ENCODE measurements at regions not wholly inside any gene's neighbourhood (a gene's known extent, or its start where the extent isn't known, plus 50 kb on each side); places are given as distances from the start of the nearest gene placed in this dataset.

DNA sequence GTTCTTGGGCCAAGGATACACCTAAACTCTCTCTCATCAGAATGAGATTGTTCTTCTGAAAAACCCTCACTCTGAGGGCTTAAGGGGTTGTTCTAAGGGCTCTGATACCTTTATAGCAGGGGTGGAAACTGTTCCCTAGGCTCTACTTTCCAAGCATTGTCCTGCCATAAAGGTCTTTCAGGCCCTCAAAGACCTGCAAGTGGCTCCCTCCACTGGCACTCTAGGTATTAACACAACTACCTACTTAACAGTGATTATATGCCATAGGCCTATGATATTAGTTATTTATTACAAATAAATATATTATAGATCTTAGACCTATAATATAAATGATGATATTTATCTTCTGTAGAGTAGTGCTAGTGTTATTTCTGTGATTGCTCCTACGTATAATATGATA is 473.7 kb upstream of the RPS6KA3 start:
- TF ChIP-seq, protein P1, sequence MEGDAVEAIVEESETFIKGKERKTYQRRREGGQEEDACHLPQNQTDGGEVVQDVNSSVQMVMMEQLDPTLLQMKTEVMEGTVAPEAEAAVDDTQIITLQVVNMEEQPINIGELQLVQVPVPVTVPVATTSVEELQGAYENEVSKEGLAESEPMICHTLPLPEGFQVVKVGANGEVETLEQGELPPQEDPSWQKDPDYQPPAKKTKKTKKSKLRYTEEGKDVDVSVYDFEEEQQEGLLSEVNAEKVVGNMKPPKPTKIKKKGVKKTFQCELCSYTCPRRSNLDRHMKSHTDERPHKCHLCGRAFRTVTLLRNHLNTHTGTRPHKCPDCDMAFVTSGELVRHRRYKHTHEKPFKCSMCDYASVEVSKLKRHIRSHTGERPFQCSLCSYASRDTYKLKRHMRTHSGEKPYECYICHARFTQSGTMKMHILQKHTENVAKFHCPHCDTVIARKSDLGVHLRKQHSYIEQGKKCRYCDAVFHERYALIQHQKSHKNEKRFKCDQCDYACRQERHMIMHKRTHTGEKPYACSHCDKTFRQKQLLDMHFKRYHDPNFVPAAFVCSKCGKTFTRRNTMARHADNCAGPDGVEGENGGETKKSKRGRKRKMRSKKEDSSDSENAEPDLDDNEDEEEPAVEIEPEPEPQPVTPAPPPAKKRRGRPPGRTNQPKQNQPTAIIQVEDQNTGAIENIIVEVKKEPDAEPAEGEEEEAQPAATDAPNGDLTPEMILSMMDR (IDR thresholded peaks at IDR 0.05; ENCODE audit: low read depth, low read length): no peak
- TF ChIP-seq POLR2A (IDR thresholded peaks at IDR 0.05; ENCODE audit: extremely low read depth, insufficient read length) (no peak), MYC (IDR thresholded peaks at IDR 0.05; ENCODE audit: low read depth, low read length) (no peak)

All from NB4 (cell line).